ENCODE measurements at regions not wholly inside any gene's neighbourhood (a gene's known extent, or its start where the extent isn't known, plus 50 kb on each side); places are given as distances from the start of the nearest gene placed in this dataset.

DNA sequence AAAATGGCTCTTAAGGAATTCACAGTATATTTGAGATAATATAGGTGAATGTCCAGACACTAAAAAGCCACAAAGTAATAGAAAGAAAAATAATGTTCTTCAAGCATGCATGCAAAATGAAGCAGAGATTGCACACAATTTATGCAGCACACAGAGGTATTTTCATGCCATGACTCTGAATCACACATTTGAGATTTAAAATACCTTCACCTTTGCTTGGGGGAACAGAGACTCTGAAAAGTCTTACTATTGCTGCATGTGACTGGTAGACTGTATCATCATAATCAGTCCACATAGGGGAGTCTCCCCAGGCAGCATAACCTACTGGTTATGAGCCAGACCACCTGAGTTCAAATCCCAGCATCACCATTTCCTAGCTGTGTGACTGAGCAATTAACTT, 96.2 kb downstream of the RCN1 start:
- TF ChIP-seq CTCF (IDR thresholded peaks at IDR 0.05) (no peak), POLR2A (IDR thresholded peaks at IDR 0.05) (no peak), POLR2AphosphoS5 (IDR thresholded peaks at IDR 0.05; ENCODE audit: insufficient read depth in 1 of 2, low read depth in 1 of 2) (no peak)
